HG02763 (cell line): ENCODE measurements at regions not wholly inside any gene's neighbourhood (a gene's known extent, or its start where the extent isn't known, plus 50 kb on each side); places are given as distances from the start of the nearest gene placed in this dataset.

Experiments
- ATAC-seq: cut with Tn5 transposase; IDR thresholded peaks from one replicate; pipeline ENCODE4 v1.9.1; 2021; ENCODE audit warnings: mild to moderate bottlenecking, moderate library complexity; ENCODE audit not compliant: unreplicated experiment

- no peak for ATAC-seq
These were observed 201.2 kb downstream of the NDFIP2 start for GRCh38 chr13:79682164-79682563.

GRCh38 chr13:79681069-79681468 is 200.1 kb downstream of the NDFIP2 start:
- ATAC-seq, result no peak

GRCh38 chr13:79680485-79680884 is 199.5 kb downstream of the NDFIP2 start:
- ATAC-seq, result no peak

GRCh38 chr13:79679334-79679733 is 198.4 kb downstream of the NDFIP2 start:
- peak; percentile 74 for ATAC-seq

- no peak for ATAC-seq
These were observed 197.1 kb downstream of the NDFIP2 start for GRCh38 chr13:79678100-79678499.

- ATAC-seq, result no peak
These were observed 195.1 kb downstream of the NDFIP2 start for GRCh38 chr13:79675931-79676660.

GRCh38 chr13:79674765-79675515 is 194.0 kb downstream of the NDFIP2 start:
- ATAC-seq, result no peak

GRCh38 chr13:79673993-79674377 is 193.0 kb downstream of the NDFIP2 start:
- no peak for ATAC-seq

GRCh38 chr13:79673310-79673992 is 192.5 kb downstream of the NDFIP2 start:
- no peak for ATAC-seq

- no peak for ATAC-seq
These were observed 190.5 kb downstream of the NDFIP2 start for GRCh38 chr13:79671420-79671819.

GRCh38 chr13:79668201-79668752 is 187.3 kb downstream of the NDFIP2 start:
- no peak for ATAC-seq

GRCh38 chr13:79667771-79668170 is 186.8 kb downstream of the NDFIP2 start:
- no peak for ATAC-seq

- ATAC-seq, result no peak
These were observed 183.2 kb downstream of the NDFIP2 start for GRCh38 chr13:79663977-79664636.

- no peak for ATAC-seq
These were observed 182.5 kb downstream of the NDFIP2 start for GRCh38 chr13:79663435-79663834.

- no peak for ATAC-seq
These were observed 181.9 kb downstream of the NDFIP2 start for GRCh38 chr13:79662882-79663281.

GRCh38 chr13:79660361-79660760 is 179.4 kb downstream of the NDFIP2 start:
- peak; percentile 63 for ATAC-seq

- no peak for ATAC-seq
These were observed 178.2 kb downstream of the NDFIP2 start for GRCh38 chr13:79659121-79659521.

GRCh38 chr13:79658333-79658975 is 177.5 kb downstream of the NDFIP2 start:
- no peak for ATAC-seq

- ATAC-seq, result no peak
These were observed 174.6 kb downstream of the NDFIP2 start for GRCh38 chr13:79655509-79655908.

GRCh38 chr13:79654520-79654919 is 173.6 kb downstream of the NDFIP2 start:
- ATAC-seq, result no peak
